GM12872 (cell line): ENCODE measurements at regions not wholly inside any gene's neighbourhood (a gene's known extent, or its start where the extent isn't known, plus 50 kb on each side); places are given as distances from the start of the nearest gene placed in this dataset.

ENCODE experiments used
- TF ChIP-seq, protein P1 (sequence below): IDR thresholded peaks from 3 replicates; pipeline ENCODE4 v1.5.1; 2011; ENCODE audit warnings: low read depth, mild to moderate bottlenecking, low read length, moderate library complexity; ENCODE audit not compliant: insufficient read depth

DNA sequence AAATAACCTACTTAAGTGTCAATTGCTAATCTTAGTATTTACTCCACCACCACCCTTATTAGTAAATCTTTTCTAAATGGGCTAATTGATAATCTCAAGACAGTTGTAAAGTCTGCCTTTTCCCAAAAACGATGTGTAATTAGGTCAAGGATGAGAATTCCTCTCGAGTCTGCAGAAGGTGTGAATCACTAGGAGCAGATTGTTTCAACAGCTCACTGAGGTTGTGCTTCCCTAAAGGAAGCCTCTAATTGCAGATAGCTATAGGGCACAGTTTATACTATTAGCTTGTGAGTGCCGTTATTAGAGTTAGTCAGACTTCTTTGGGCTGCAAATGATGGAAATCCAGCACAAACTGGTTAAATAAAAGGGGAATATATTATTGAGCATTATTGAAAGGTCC lies 84.9 kb downstream of the C11orf91 start:
- TF ChIP-seq, protein P1, sequence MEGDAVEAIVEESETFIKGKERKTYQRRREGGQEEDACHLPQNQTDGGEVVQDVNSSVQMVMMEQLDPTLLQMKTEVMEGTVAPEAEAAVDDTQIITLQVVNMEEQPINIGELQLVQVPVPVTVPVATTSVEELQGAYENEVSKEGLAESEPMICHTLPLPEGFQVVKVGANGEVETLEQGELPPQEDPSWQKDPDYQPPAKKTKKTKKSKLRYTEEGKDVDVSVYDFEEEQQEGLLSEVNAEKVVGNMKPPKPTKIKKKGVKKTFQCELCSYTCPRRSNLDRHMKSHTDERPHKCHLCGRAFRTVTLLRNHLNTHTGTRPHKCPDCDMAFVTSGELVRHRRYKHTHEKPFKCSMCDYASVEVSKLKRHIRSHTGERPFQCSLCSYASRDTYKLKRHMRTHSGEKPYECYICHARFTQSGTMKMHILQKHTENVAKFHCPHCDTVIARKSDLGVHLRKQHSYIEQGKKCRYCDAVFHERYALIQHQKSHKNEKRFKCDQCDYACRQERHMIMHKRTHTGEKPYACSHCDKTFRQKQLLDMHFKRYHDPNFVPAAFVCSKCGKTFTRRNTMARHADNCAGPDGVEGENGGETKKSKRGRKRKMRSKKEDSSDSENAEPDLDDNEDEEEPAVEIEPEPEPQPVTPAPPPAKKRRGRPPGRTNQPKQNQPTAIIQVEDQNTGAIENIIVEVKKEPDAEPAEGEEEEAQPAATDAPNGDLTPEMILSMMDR, result no peak

- TF ChIP-seq, protein P1, result no peak
These were observed 87.2 kb downstream of the C11orf91 start for GRCh38 chr11:33613404-33613803.

DNA sequence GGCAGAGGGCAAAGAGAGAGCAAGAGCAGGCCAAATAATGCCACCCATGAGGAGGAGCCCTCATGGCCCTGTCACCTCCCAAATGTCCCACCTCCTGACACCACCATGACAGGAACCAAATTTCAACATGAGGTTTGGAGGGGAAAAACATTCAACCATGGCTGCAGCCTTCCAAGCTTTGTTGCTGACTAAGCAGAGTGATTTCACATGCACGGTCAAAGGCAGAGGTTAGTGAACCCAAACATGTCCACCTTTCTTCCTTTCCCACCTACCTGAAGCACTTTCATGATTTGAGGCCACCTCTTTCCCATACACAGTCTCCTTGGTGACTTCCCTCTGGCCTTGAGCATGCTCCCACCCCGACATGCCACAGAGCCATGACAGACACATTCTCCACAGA lies 89.7 kb downstream of the C11orf91 start:
- TF ChIP-seq, protein P1, result no peak

DNA sequence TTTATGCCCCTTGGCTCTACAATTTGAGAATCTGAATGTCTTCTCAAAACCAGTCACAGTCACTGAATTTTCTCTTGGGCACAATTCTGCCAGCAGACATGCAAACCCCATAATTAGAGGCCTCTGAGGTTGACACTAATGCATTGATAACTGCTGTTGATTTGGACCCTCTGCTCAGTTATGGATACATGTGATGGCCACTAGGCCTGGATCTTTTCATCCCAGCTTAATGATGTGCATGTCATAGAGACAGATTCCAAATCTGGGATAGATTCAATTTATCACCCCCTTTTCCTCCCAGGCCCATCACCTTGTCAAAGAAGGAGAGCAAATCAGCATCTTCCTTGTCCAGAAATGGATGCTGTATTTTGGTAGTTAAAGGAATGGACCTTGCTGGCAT lies 92.2 kb downstream of the C11orf91 start:
- TF ChIP-seq, protein P1, result no peak

DNA sequence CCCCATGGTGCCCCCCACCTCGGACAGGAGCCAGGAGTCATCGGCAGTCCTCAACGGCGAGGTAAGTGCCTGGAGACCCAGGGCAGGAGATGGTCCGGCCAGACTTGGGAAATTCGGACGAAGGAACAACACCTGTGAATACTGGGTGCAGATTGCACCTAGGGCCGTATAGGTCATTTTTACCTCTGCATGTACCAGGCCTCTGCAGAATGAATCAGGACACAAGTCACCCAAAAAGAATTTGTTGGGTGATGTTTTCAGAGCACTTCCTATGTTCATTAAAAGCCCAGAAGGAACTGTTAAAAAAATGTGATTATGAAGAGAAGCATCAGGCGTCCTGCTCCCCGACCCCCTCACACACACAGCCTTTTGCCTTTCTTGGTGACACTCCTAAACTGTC lies 93.9 kb downstream of the C11orf91 start:
- TF ChIP-seq, protein P1, result no peak

DNA sequence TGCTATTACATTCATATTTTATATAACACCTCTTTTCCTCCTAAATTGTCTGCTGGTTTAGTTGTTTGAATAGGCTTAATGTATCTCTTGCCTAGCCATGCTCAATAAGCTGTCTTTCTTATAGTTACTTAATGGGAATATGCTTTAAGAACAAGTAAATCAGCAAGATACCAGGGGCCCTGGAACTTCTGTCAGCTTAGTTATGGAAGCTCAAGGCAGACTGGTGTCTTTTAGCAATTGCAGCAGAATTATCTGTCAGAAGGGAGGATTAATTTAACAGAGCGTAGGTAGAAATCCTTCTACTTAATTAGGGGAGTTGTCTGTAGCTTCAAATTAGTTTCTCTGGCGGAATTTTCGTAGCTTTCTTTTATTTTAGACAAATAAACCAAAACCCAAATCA lies 94.9 kb downstream of the C11orf91 start:
- TF ChIP-seq, protein P1, result no peak

DNA sequence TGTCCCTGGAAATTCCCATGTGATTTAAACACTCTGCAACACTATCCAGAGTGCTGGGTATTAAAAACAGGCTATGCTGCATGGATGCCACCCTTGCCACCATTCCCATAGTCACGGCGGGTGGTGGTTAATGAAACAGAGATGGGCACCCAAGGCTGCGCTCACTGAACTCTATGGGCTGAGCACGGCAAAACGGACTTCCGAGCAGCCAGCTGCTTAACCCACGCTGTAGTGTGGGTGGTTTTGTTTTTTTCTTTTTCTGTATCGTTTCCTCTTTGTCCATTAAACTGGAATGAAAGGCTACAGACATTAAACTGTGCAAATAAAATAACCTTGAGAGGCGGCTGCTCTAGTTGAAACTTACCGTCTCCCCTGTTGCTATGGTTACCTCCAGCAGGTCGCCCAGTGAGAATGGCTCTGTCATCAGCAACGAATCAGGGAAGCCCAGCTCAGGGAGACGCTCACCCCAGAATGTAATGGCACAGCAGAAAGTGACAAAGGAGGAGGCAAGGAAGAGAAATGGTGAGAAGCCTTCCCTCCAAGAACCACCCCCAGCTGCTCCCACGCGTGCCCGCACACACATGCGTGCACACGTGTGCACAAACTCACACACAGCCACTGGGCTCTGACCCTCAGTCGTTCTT lies 102.1 kb downstream of the C11orf91 start:
- TF ChIP-seq, protein P1, result no peak

- TF ChIP-seq, protein P1, result no peak
These were observed 106.4 kb downstream of the C11orf91 start for GRCh38 chr11:33594188-33594587.
